ENCODE measurements at regions not wholly inside any gene's neighbourhood (a gene's known extent, or its start where the extent isn't known, plus 50 kb on each side); places are given as distances from the start of the nearest gene placed in this dataset.

DNA sequence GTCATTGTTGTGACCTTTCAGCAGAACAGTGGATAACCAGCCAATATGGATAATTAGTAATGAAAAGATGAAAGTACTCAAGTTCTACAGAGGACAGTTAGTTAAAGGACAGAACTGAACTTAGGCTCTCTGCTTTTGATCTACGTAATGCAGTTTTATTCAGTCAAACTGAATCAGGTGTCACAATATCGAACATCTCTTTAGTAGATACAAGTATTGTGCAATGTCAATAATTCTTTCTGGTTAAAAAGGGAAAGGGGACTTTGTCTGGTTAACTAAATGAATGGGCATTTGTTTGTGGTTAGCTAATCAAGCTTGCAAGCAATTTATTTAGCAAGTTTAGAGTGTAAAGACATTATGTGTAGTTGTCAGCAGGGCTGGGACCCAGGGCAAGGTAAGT is 562.2 kb upstream of the PTBP2 start:
- TF ChIP-seq, protein P1, sequence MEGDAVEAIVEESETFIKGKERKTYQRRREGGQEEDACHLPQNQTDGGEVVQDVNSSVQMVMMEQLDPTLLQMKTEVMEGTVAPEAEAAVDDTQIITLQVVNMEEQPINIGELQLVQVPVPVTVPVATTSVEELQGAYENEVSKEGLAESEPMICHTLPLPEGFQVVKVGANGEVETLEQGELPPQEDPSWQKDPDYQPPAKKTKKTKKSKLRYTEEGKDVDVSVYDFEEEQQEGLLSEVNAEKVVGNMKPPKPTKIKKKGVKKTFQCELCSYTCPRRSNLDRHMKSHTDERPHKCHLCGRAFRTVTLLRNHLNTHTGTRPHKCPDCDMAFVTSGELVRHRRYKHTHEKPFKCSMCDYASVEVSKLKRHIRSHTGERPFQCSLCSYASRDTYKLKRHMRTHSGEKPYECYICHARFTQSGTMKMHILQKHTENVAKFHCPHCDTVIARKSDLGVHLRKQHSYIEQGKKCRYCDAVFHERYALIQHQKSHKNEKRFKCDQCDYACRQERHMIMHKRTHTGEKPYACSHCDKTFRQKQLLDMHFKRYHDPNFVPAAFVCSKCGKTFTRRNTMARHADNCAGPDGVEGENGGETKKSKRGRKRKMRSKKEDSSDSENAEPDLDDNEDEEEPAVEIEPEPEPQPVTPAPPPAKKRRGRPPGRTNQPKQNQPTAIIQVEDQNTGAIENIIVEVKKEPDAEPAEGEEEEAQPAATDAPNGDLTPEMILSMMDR (IDR thresholded peaks at IDR 0.05) = no peak
- no peak for TF ChIP-seq EP300 (IDR thresholded peaks at IDR 0.05)
- TF ChIP-seq POLR2A (IDR thresholded peaks at IDR 0.05) = no peak

Measured in sigmoid colon (tissue), 4 donors.